ENCODE measurements at regions not wholly inside any gene's neighbourhood (a gene's known extent, or its start where the extent isn't known, plus 50 kb on each side); places are given as distances from the start of the nearest gene placed in this dataset.

DNA sequence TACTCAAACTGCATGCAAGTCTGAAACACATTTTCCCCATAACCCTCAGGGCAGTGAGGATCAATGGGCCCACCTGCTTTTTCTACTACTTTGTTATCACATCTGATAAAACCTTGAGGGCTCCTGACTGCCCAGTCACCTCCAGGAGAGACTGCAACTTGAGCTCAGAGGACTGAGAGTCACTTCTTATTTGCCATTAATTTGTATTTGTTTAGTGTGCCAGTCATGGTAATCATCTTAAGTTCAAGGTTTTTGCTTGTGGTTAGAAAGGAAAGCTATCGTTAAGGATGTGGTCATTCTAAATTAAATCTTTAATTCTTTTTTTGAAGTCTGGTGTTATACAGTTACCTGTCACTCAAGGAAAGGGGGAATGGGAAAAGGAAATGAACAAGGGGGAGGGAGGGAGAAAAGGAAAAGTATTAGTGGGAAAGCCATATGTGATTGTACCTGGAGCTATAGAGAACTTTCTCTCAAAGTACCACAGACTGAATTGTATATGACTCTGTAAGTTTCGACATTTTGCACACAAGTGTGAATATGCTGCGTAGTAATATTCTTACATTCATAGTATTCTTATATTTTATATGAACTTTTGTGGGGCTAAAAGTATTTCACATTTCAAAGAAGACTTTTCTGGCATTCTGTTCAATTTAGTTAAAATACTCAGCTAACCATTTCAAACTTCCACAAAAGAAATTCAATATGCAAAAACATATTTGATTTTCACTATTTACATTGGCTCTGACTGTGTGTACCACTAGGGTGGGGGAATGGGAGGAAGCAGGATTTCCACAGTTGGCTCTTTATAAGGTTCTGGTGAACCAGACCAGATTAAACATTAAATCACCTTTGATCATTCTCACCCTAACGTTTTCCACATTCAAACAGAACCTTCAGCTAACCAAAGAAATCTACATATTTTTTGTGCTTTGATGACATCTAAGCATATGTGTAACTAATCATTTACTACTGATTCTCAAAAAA lies 166.5 kb upstream of the ATP11B start:
- no peak overlapping the region for H3K4me3 ChIP-seq (replicated peaks in 1 of 3; ENCODE audit: insufficient read depth in 1 of 3, low read depth in 1 of 3, low read length in 3 of 3)
- dilution Hi-C loops (cut with MboI; ENCODE audit: extremely low pct_ligation_motif_present, low sequenced_read_pairs) (no loop called here), intact Hi-C loops (cut with micrococcal nuclease) (no loop called here)
- H3K27me3 ChIP-seq (ENCODE audit: control insufficient read depth in 2 of 2, insufficient read depth in 2 of 2, low read length in 2 of 2) = peaks cover 0 to 4% of the 10 kb centered on the region in 2 experiments
- no peak for FAIRE-seq
- H3K4me2 ChIP-seq (ENCODE audit: insufficient read depth, low read length) = no peak overlapping the region
- no peaks in the 10 kb centered on the region for H3K79me2 ChIP-seq (ENCODE audit: control insufficient read depth, insufficient read depth, low read length)
- CTCF ChIA-PET = interaction anchor here (0.8 to 1.1 kb wide), 3 partner anchors 8 to 58 kb away, joined by 3 read pairs; no protein-coding TSS in a partner anchor
- BruUV-seq (replicated peaks) = no TSS peak
- H3K9ac ChIP-seq (replicated peaks; ENCODE audit: extremely low read depth, insufficient read depth, low read length) = no peak overlapping the region
- H3K9me1 ChIP-seq (replicated peaks; ENCODE audit: control insufficient read depth, extremely low read depth, insufficient read depth, low read length) = no peaks in the 10 kb centered on the region
- no peaks in the 10 kb centered on the region for H3K36me3 ChIP-seq (ENCODE audit: control insufficient read depth in 2 of 2, extremely low read depth in 1 of 2, insufficient read depth in 2 of 2, low read length in 2 of 2)
- no peak for DNase-seq (ENCODE audit: low read depth, low spot score)
- TF ChIP-seq, protein P1, sequence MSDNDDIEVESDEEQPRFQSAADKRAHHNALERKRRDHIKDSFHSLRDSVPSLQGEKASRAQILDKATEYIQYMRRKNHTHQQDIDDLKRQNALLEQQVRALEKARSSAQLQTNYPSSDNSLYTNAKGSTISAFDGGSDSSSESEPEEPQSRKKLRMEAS (IDR thresholded peaks at IDR 0.05; ENCODE audit: insufficient read depth, insufficient read length) = no peak
- TF ChIP-seq JUN (IDR thresholded peaks at IDR 0.05; ENCODE audit: borderline replicate concordance, insufficient read depth, insufficient read length, low read depth) (no peak), MYC (IDR thresholded peaks at IDR 0.05; ENCODE audit: low read depth, low read length) (no peak), POLR2AphosphoS5 (IDR thresholded peaks at IDR 0.05; ENCODE audit: insufficient read depth, low read depth, low read length) (no peak), FOS (IDR thresholded peaks at IDR 0.05; ENCODE audit: borderline replicate concordance, insufficient read depth, low read length) (no peak), GATA2 (IDR thresholded peaks at IDR 0.05; ENCODE audit: insufficient read depth, insufficient read length, low read depth, low read length) (no peak), POLR2A (IDR thresholded peaks at IDR 0.05; ENCODE audit: low read depth, low read length) (no peak)
- no peaks in the 10 kb centered on the region for H3K9me3 ChIP-seq (replicated peaks; ENCODE audit: control insufficient read depth, insufficient read depth, low read length)
- no peaks in the 10 kb centered on the region for H3K4me1 ChIP-seq (ENCODE audit: control insufficient read depth, extremely low read depth, insufficient read depth, low read length)
- H2AFZ ChIP-seq (ENCODE audit: low read depth, low read length) = no peak overlapping the region
- POLR2A ChIA-PET = no interaction called here
- H4K20me1 ChIP-seq (replicated peaks; ENCODE audit: control insufficient read depth, extremely low read depth, insufficient read depth, low read length) = no peaks in the 10 kb centered on the region
- H3K27ac ChIP-seq (ENCODE audit: insufficient read depth, low read depth, low read length) = no peak overlapping the region
